Motor neuron (in vitro differentiated cells): ENCODE measurements at regions not wholly inside any gene's neighbourhood (a gene's known extent, or its start where the extent isn't known, plus 50 kb on each side); places are given as distances from the start of the nearest gene placed in this dataset.
"Not testable (repeated sequence)": the region's sequence is repeated elsewhere in the genome, so short reads cannot be mapped to it uniquely, and the experiment has no call there.

Experiments used
- ATAC-seq, 8 experiments: fragments of 200-7000 bp; cut with Tn5 transposase; replicated peaks in 6 of 8; 2 replicates each; pipeline ENCODE4 v1.8.0; 2021; ENCODE audit warnings: mild to moderate bottlenecking in 8 of 8, moderate library complexity in 8 of 8
- H3K27ac ChIP-seq, 2 donors: fragments of 250-450 bp; sonication (Bioruptor Pico); 2 replicates each; pipeline ENCODE4 v1.9.0; 2021; ENCODE audit warnings: antibody characterized with exemption in 2 of 2, mild to moderate bottlenecking in 2 of 2, moderate library complexity in 1 of 2
- H3K4me1 ChIP-seq, 2 donors: fragments of 250-450 bp; sonication (Bioruptor Pico); replicated peaks in 1 of 2; 2 replicates each; pipeline ENCODE4 v1.6.1; 2021; ENCODE audit warnings: antibody characterized with exemption in 2 of 2, mild to moderate bottlenecking in 2 of 2, moderate library complexity in 1 of 2
- H3K4me3 ChIP-seq, 5 donors: fragments of 250-450 bp; sonication (Bioruptor Pico); 2 replicates each; pipeline ENCODE4 v1.9.0; 2021; ENCODE audit warnings: antibody characterized with exemption in 5 of 5, mild to moderate bottlenecking in 5 of 5, moderate library complexity in 4 of 5
- WGBS, 10 experiments: fragments of 450-650 bp; shearing (Covaris generic); methylation state at CpG; one replicate each; pipeline ENCODE4 v1.0.0; 2022; 5-methylcytosine and 5-hydroxymethylcytosine counted together
- in situ Hi-C, 9 experiments: fragments of 400-800 bp; cut with MboI; loops; one replicate each; pipeline ENCODE4 v1.15.0; 2021; ENCODE audit warnings: low sequenced_read_pairs in 9 of 9, low pct_unique_long_range_greater_than_20kb in 2 of 9; ENCODE audit not compliant: unreplicated experiment in 9 of 9

DNA sequence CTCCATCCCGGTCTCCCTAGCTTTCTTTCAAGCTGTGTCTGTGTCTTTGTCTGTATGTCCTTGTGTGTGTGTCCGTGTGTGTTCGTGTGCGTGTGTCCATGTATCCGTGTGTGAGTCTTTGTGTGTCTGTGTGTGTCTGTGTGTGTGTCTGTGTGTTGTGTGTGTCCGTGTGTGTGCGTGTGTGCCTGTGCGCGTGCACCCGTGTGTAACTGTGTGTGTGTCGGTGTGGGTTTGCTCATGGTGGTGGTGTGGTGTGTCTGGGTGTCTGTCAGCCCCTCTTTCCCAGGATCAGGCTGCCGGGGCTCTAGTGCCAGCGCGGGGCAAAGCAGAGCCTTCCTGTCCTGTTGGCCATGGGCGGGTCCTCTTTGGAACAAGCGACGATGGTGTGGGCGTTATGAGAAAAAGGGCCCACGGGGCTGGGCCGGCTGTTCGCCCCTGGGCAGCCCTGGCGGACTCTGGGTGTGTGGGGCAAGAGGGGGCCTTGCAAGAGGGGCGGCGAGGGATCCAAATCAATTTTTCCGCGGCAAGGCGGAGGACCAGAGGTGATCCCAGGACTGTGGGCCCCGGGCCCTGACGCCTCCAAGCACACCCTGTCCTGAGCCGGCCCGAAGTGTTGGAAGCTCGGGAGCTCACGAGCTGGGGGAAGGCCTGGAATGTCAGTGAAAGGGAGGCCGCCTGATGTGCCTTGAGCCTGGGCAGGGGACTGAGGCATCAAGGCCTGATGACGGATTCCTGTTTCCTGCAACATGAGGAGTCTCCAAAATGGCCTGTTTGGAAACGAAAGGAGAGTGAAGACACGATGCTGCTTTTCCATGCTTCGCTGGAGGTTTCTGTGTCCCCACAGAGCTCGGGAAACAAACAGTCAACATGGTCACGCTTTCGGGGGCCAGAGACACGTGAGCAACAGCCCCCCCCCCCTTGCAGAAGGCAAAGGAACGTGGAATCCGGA is 3929.2 kb upstream of the OR11H1 start:
- 52 to 90% (median 72%) methylated on average over 7 to 34 of the region's 44 CpGs; no CpG with 5 or more reads in 1 of the 10 experiments for WGBS, 10 experiments

DNA sequence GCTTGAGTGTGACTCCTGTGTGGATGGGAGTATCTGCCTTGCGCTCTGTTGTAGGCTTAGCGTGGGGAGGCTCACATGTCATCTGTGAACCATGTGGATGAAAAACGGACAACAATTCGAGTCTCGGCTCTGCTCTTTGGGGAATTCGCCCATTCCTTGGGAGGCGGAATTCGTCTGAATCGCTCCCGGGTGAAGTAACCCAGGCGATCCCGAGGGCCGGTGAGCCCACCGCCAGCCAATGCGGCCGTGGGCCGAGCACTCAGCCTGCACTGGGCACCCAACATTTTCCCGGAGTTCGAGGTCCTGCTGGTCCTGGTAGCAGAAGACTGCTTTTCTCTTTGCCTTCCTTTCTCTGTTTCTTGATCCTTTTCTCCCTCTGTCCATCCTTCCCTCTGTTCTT is 3928.5 kb upstream of the OR11H1 start:
- in situ Hi-C loops, ATAC-seq, H3K27ac ChIP-seq, H3K4me3 ChIP-seq, H3K4me1 ChIP-seq: not testable (repeated sequence)
- WGBS, 10 experiments: 30 to 79% (median 63%) methylated on average over 2 of the region's 19 CpGs; no CpG with 5 or more reads in 5 of the 10 experiments

More for the DNA sequence above, 3929.2 kb upstream of the OR11H1 start:
- no peak for ATAC-seq
- no peak overlapping the region for H3K27ac ChIP-seq
- H3K4me3 ChIP-seq: no peak overlapping the region
- no peaks in the 10 kb centered on the region for H3K4me1 ChIP-seq
- in situ Hi-C loops: no loop called here

DNA sequence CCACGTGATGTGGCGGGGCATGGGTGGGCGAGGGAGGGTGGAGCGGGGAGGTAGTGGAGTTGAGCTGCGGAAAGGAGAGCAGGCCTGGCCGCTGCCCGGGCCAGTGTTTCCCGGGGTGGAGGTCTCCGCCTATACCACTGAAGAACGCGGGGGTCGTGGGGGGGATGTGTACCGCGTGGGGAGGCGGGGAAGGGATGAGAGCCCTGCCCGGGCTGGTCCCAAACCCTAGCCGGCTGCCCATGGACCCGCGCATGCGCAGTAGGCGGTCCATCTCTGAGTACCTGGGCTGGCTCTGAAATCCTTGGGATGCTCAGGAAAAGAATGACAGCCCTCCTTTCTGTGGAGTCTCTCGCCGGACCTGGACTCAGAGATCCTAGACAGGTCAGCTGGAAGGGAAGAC is 3927.8 kb upstream of the OR11H1 start:
- H3K4me1 ChIP-seq, ATAC-seq, in situ Hi-C loops, H3K4me3 ChIP-seq, H3K27ac ChIP-seq: not testable (repeated sequence)
- WGBS, 10 experiments: 100% methylated on average over 1 to 2 of the region's 23 CpGs; no CpG with 5 or more reads in 8 of the 10 experiments

DNA sequence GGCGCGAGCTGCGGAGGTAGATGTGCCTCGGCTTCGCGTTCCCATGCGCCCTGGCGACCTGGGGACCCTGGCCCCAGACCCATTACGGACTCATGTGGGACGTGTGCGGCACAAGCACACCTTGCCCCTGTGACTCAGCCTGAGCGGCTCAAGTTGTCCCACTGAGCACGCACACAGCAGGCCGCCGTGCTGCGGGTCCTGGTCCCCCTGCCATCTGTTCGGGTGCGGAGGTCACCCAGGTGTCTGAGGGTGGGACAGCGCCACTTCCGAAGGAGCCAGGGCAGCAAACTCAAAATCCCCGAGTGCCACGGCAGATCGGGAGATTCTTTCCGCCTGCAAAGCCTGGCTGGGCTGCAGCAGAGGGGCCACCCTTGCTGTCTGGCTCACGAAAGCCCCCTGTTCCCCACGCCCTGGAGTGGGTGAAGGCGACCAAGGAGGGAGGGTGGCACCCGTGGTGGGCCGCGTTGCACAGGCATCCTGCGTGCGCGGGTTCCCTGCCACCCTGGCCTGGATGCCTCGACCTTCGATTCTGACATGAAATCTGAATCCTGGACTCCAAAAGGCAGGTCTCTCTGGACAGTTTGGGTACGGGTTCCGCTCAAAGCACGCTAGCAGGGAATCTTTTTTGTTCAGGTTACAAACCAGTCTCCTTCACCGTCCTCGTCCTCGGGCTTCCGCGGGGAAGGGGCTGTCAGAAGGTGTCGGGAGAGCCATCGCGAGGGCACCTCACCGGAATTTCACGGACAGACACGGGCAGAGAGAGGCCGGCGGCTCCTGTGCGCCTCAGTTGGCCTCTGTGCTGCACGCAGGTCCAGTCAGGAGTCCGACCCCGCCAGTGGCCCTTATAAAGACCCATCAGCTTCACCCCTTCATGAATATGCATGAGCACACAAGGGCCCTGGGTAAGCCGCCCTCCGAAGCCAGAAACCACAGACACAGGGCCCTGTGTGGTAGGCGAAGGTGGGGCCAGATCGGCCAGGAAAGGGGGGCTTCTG is 3926.8 kb upstream of the OR11H1 start:
- in situ Hi-C loops, H3K4me3 ChIP-seq, H3K27ac ChIP-seq, ATAC-seq, H3K4me1 ChIP-seq: not testable (repeated sequence)
- WGBS, 10 experiments: 48 to 81% (median 65%) methylated on average over 1 to 33 of the region's 59 CpGs; no CpG with 5 or more reads in 2 of the 10 experiments

DNA sequence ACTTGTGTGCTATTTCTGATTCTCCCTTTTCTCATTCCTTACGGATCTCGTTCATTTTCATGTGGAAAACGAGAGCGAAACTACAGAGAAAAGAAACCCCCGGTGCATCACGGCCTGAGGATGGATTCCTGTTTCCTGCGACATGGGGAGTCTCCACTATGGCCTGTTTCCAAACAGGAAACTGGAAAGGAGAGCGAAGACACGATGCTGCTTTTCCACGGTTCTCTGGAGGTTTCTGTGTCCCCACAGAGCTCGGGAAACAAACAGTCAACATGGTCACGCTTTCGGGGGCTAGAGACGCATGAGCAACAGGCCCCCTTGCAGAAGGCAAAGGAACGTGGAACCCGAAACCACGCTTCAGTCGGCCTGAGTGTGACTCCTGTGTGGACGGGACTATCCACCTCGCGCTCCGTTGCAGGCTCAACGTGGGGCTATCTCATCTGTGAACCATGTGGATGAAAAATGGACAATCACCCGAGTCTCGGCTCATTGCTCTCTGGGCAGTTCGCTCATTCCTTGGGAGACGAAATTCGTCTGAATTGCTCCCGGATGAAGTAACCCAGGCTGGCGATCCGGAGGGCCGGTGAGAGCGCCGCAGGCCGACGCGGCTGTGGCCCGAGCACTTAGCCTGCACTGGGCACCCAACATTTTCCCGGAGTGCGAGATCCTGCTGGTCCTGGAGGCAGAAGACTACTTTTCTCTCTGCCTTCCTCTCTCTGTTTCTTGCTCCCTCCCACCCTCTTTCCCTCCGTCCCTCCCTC is 3923.2 kb upstream of the OR11H1 start:
- H3K4me3 ChIP-seq, H3K27ac ChIP-seq, in situ Hi-C loops, H3K4me1 ChIP-seq, ATAC-seq: not testable (repeated sequence)
- WGBS, 10 experiments: 8 to 64% (median 33%) methylated on average over 2 to 20 of the region's 41 CpGs

DNA sequence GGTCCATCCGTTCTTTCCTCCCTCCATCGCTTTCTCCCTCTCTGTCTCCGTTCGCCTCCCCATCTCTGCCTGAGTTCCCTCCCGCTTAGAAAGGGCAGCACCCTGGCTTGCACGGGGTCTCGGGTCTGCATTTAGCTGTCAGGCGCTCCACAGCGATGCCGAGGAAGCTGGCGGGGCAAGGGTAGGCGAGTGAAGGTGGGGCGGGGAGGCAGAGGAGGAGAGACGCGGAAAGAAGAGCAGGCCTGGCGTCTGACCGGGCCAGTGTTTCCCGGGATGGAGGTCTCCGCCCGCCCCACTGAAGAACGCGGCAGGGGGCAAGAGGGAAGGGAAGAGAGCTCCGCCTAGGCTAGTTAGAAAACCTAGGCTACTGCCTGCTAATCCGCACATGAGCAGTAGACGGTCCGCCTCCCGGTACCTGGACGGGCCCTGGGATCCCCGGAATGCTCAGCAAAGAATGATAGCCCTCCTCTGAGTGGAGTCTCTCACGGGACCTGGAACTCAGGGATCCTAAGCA is 3922.5 kb upstream of the OR11H1 start:
- H3K27ac ChIP-seq: no peak overlapping the region
- in situ Hi-C loops: no loop called here
- H3K4me1 ChIP-seq: no peaks in the 10 kb centered on the region
- ATAC-seq: no peak
- 20 to 78% (median 61%) methylated on average over 1 to 18 of the region's 30 CpGs; no CpG with 5 or more reads in 3 of the 10 experiments for WGBS, 10 experiments
- H3K4me3 ChIP-seq: no peak overlapping the region

DNA sequence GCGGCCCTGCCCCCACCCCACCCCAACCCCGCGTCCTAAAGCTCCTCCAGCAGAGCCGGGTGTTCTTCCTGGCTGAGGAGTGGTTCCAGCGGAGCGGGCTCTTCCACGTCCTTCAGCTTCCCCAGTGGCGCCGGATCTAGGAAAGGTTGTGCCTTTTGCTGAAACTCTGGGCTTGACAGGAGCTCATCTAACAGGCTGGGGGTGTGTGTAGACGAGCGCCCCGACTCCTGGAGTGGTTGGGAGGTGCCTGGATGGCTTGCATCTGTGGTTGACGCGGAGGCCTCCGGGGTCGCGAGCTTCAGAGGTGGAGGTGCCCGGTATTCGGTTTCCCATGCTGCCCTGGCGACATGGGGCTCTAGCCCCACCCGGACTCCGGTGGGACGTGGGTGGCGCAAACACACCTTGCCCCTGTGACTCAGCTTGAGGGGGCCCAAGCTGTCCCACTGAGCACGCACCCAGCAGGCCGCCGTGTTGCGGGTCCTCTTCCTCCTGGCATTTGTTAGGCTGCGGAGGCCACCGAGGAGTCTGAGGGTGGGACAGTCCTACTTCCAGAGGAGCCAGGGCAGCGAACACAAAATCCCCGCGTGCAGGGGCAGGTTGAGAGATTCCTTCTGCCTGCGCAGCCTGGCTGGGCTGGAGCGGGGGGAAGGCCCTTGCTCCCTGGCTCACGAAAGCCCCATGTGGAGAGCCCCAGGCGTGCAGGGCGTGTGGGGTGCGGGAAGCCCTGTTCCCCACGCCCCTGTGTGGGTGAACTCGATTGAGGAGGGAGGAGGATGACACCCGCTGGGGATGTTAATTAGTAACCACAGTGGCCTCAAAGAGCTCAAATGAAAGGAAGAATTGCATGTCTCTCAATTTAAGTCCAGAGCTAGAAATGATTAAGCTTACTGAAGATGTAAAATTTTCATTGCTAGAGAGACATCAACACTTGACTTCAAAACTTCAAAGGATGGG is 3921.7 kb upstream of the OR11H1 start:
- H3K4me3 ChIP-seq, H3K4me1 ChIP-seq, in situ Hi-C loops, H3K27ac ChIP-seq, ATAC-seq: not testable (repeated sequence)
- 23 to 68% (median 56%) methylated on average over 1 to 22 of the region's 42 CpGs; no CpG with 5 or more reads in 3 of the 10 experiments for WGBS, 10 experiments

DNA sequence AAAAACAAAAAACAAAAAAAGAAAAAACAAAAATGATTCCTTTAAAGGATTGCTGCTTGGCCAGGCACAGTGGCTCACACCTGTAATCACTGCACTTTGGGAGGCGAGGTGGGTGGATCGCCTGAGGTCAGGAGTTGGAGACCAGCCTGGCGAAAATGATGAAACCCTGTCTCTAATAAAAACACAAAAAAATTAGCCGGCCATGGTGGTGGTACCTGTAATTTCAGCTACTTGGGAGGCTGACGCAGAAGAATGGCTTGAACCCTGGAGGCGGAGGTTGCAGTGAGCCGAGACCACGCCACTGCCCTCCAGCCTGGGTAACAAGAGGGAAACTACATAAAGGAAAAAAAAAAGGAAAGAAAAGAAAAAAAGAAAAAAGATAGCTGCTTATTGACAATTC is 3920.8 kb upstream of the OR11H1 start:
- ATAC-seq, in situ Hi-C loops, H3K4me1 ChIP-seq, H3K4me3 ChIP-seq, H3K27ac ChIP-seq: not testable (repeated sequence)
- 10 to 63% (median 41%) methylated on average over 1 to 8 of the region's 8 CpGs for whole genome bisulfite sequencing, 10 experiments

DNA sequence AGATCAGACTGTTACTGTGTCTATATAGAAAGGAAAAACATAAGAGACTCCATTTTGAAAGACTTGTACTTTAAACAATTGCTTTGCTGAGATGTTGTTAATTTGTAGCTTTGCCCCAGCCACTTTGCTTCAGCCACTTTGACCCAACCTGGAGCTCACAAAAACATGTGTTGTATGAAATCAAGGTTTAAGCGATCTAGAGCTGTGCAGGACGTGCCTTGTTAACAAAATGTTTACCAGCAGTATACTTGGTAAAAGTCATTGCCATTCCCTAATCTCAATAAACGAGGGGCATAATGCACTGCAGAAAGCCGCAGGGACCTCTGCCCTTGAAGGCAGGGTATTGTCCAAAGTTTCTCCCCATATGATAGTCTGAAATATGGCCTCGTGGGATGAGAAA is 3919.5 kb upstream of the OR11H1 start:
- H3K27ac ChIP-seq, H3K4me3 ChIP-seq, in situ Hi-C loops, H3K4me1 ChIP-seq, ATAC-seq: not testable (repeated sequence)
- WGBS, 10 experiments: 3 to 80% (median 18%) methylated on average over 1 to 5 of the region's 5 CpGs

DNA sequence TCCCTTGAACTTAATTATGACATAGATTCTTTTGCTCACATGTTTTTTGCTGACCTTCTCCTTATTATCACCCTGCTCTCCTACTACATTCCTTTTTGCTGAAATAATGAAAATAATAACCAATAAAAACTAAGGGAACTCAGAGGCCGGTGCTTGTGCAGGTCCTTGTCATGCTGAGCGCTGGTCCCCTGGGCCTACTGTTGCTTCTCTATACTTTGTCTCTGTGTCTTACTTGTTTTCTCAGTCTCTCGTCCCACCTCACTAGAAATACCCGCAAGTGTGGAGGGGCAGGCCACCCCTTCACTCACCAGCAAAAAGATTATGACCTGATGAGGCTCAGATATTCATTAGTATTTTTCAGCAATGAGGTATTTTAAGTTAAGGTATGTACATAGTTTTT is 3918.8 kb upstream of the OR11H1 start:
- ATAC-seq, H3K4me3 ChIP-seq, in situ Hi-C loops, H3K27ac ChIP-seq, H3K4me1 ChIP-seq: not testable (repeated sequence)
- 0 to 80% (median 49%) methylated on average over 1 to 4 of the region's 4 CpGs for WGBS, 10 experiments

DNA sequence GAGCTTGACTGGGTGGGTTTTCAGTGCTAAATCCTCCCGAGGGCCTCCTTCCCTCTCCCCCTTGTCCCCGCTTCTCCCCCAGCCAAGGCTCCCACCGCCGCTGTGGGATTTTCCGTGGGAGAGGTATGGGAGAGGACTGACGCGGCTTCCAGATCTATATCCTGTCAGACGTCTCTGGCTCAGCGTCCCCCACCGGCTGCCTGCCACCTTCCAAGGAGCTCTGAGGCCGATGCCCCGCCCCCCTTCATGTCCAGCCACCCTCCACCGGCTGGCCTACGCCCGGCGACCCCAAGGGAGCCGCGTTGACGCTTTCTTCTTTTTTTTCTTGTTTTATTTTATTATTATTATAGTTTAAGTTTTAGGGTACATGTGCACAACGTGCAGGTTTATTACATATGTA is 3916.7 kb upstream of the OR11H1 start:
- H3K4me3 ChIP-seq, H3K27ac ChIP-seq, ATAC-seq, H3K4me1 ChIP-seq, in situ Hi-C loops: not testable (repeated sequence)
- WGBS, 10 experiments: 14 to 76% (median 40%) methylated on average over 1 to 5 of the region's 20 CpGs; no CpG with 5 or more reads in 7 of the 10 experiments
